Panc1 (cell line): ENCODE measurements at regions not wholly inside any gene's neighbourhood (a gene's known extent, or its start where the extent isn't known, plus 50 kb on each side); places are given as distances from the start of the nearest gene placed in this dataset.

Experiments used
- CTCF ChIP-seq: fragments of 450-650 bp; IDR thresholded peaks from 2 replicates; pipeline ENCODE4 v1.5.1; 2017; ENCODE audit warnings: mild to moderate bottlenecking
- POLR2AphosphoS5 ChIP-seq: IDR thresholded peaks from 2 replicates; pipeline ENCODE4 v1.6.1; 2012; ENCODE audit warnings: mild to moderate bottlenecking, low read depth, low read length, moderate library complexity
- REST ChIP-seq, 2 experiments: IDR thresholded peaks; 2 replicates each; pipeline ENCODE4 v1.6.1; 2011 to 2012; ENCODE audit warnings: low read depth in 2 of 2, control low read depth in 1 of 2, low read length in 1 of 2, mild to moderate bottlenecking in 1 of 2, moderate library complexity in 1 of 2; ENCODE audit not compliant: insufficient read depth in 1 of 2
- SIN3A ChIP-seq: IDR thresholded peaks from 2 replicates; pipeline ENCODE4 v1.6.1; 2012; ENCODE audit warnings: low read depth, mild to moderate bottlenecking, low read length, moderate library complexity, borderline replicate concordance; ENCODE audit not compliant: insufficient read depth
- TCF7L2 ChIP-seq: IDR thresholded peaks from 2 replicates; pipeline ENCODE4 v1.6.1; 2011; ENCODE audit warnings: mild to moderate bottlenecking, low read depth, low read length, inconsistent platforms

- TF ChIP-seq CTCF (no peak), REST (IDR thresholded peaks at IDR 0.05; ENCODE audit: insufficient read depth in 1 of 2, low read depth in 2 of 2, low read length in 1 of 2) (no peak), POLR2AphosphoS5 (no peak), SIN3A (no peak), TCF7L2 (no peak)
Observed at GRCh38 chr11:23933721-23934120, 563.1 kb upstream of the LUZP2 start.
